ENCODE measurements at regions not wholly inside any gene's neighbourhood (a gene's known extent, or its start where the extent isn't known, plus 50 kb on each side); places are given as distances from the start of the nearest gene placed in this dataset.

- no peaks in the 10 kb centered on the region for H3K4me1 ChIP-seq (ENCODE audit: control insufficient read depth, insufficient read depth, low read length)
- H3K4me2 ChIP-seq (ENCODE audit: low read length): no peak overlapping the region
- no peak overlapping the region for H3K9ac ChIP-seq (ENCODE audit: low read depth, low read length)
- no peaks in the 10 kb centered on the region for H3K36me3 ChIP-seq (ENCODE audit: insufficient read depth, low read length)
- no peaks in the 10 kb centered on the region for H3K9me3 ChIP-seq (replicated peaks; ENCODE audit: low read length)
- no peaks in the 10 kb centered on the region for H3K27me3 ChIP-seq (ENCODE audit: control insufficient read depth, insufficient read depth, low read length)
- no peak overlapping the region for H3K4me3 ChIP-seq (ENCODE audit: low read length)
Measured at GRCh38 chr5:167259806-167260205, 1031.6 kb upstream of the WWC1 start.

GRCh38 chr5:167261309-167262100 is 1029.9 kb upstream of the WWC1 start:
- no peaks in the 10 kb centered on the region for H3K4me1 ChIP-seq (ENCODE audit: control insufficient read depth, insufficient read depth, low read length)
- no peak overlapping the region for H3K4me2 ChIP-seq (ENCODE audit: low read length)
- H3K27me3 ChIP-seq (ENCODE audit: control insufficient read depth, insufficient read depth, low read length): no peaks in the 10 kb centered on the region
- H3K9me3 ChIP-seq (replicated peaks; ENCODE audit: low read length): no peaks in the 10 kb centered on the region
- H3K36me3 ChIP-seq (ENCODE audit: insufficient read depth, low read length): no peaks in the 10 kb centered on the region
- H3K9ac ChIP-seq (ENCODE audit: low read depth, low read length): no peak overlapping the region
- no peak overlapping the region for H3K4me3 ChIP-seq (ENCODE audit: low read length)

GRCh38 chr5:167263185-167263584 is 1028.3 kb upstream of the WWC1 start:
- no peaks in the 10 kb centered on the region for H3K9me3 ChIP-seq (replicated peaks; ENCODE audit: low read length)
- H3K4me2 ChIP-seq (ENCODE audit: low read length): no peak overlapping the region
- no peak overlapping the region for H3K4me3 ChIP-seq (ENCODE audit: low read length)
- H3K27me3 ChIP-seq (ENCODE audit: control insufficient read depth, insufficient read depth, low read length): no peaks in the 10 kb centered on the region
- H3K4me1 ChIP-seq (ENCODE audit: control insufficient read depth, insufficient read depth, low read length): no peaks in the 10 kb centered on the region
- no peaks in the 10 kb centered on the region for H3K36me3 ChIP-seq (ENCODE audit: insufficient read depth, low read length)
- H3K9ac ChIP-seq (ENCODE audit: low read depth, low read length): no peak overlapping the region

GRCh38 chr5:167264348-167264747 is 1027.1 kb upstream of the WWC1 start:
- H3K9ac ChIP-seq (ENCODE audit: low read depth, low read length): no peak overlapping the region

GRCh38 chr5:167268337-167268736 is 1023.1 kb upstream of the WWC1 start:
- Histone ChIP-seq H3K36me3 (ENCODE audit: insufficient read depth, low read length) (no peaks in the 10 kb centered on the region), H3K9ac (ENCODE audit: low read depth, low read length) (no peak overlapping the region), H3K9me3 (replicated peaks; ENCODE audit: low read length) (no peaks in the 10 kb centered on the region), H3K4me2 (ENCODE audit: low read length) (no peak overlapping the region), H3K4me3 (ENCODE audit: low read length) (no peak overlapping the region), H3K27me3 (ENCODE audit: control insufficient read depth, insufficient read depth, low read length) (no peaks in the 10 kb centered on the region), H3K4me1 (ENCODE audit: control insufficient read depth, insufficient read depth, low read length) (no peaks in the 10 kb centered on the region)

More at GRCh38 chr5:167264348-167264747, 1027.1 kb upstream of the WWC1 start:
- no peaks in the 10 kb centered on the region for H3K9me3 ChIP-seq (replicated peaks; ENCODE audit: low read length)
- no peaks in the 10 kb centered on the region for H3K36me3 ChIP-seq (ENCODE audit: insufficient read depth, low read length)
- no peaks in the 10 kb centered on the region for H3K27me3 ChIP-seq (ENCODE audit: control insufficient read depth, insufficient read depth, low read length)
- H3K4me1 ChIP-seq (ENCODE audit: control insufficient read depth, insufficient read depth, low read length): no peaks in the 10 kb centered on the region
- H3K4me3 ChIP-seq (ENCODE audit: low read length): no peak overlapping the region
- H3K4me2 ChIP-seq (ENCODE audit: low read length): no peak overlapping the region

- Histone ChIP-seq H3K9me3 (replicated peaks; ENCODE audit: low read length) (no peaks in the 10 kb centered on the region), H3K4me3 (ENCODE audit: low read length) (no peak overlapping the region), H3K4me2 (ENCODE audit: low read length) (no peak overlapping the region), H3K27me3 (ENCODE audit: control insufficient read depth, insufficient read depth, low read length) (no peaks in the 10 kb centered on the region), H3K36me3 (ENCODE audit: insufficient read depth, low read length) (no peaks in the 10 kb centered on the region), H3K9ac (ENCODE audit: low read depth, low read length) (no peak overlapping the region), H3K4me1 (ENCODE audit: control insufficient read depth, insufficient read depth, low read length) (no peaks in the 10 kb centered on the region)
Measured at GRCh38 chr5:167269146-167269545, 1022.3 kb upstream of the WWC1 start.

GRCh38 chr5:167271081-167271480 is 1020.4 kb upstream of the WWC1 start:
- Histone ChIP-seq H3K4me2 (ENCODE audit: low read length) (no peak overlapping the region), H3K9me3 (replicated peaks; ENCODE audit: low read length) (no peaks in the 10 kb centered on the region), H3K9ac (ENCODE audit: low read depth, low read length) (no peak overlapping the region), H3K36me3 (ENCODE audit: insufficient read depth, low read length) (no peaks in the 10 kb centered on the region), H3K4me3 (ENCODE audit: low read length) (no peak overlapping the region), H3K4me1 (ENCODE audit: control insufficient read depth, insufficient read depth, low read length) (no peaks in the 10 kb centered on the region), H3K27me3 (ENCODE audit: control insufficient read depth, insufficient read depth, low read length) (no peaks in the 10 kb centered on the region)

GRCh38 chr5:167271511-167271910 is 1019.9 kb upstream of the WWC1 start:
- no peaks in the 10 kb centered on the region for H3K4me1 ChIP-seq (ENCODE audit: control insufficient read depth, insufficient read depth, low read length)
- H3K27me3 ChIP-seq (ENCODE audit: control insufficient read depth, insufficient read depth, low read length): no peaks in the 10 kb centered on the region
- H3K9me3 ChIP-seq (replicated peaks; ENCODE audit: low read length): no peaks in the 10 kb centered on the region
- H3K9ac ChIP-seq (ENCODE audit: low read depth, low read length): no peak overlapping the region
- no peak overlapping the region for H3K4me3 ChIP-seq (ENCODE audit: low read length)
- no peaks in the 10 kb centered on the region for H3K36me3 ChIP-seq (ENCODE audit: insufficient read depth, low read length)
- H3K4me2 ChIP-seq (ENCODE audit: low read length): no peak overlapping the region

GRCh38 chr5:167280111-167280510 is 1011.3 kb upstream of the WWC1 start:
- no peak overlapping the region for H3K9ac ChIP-seq (ENCODE audit: low read depth, low read length)
- no peaks in the 10 kb centered on the region for H3K4me1 ChIP-seq (ENCODE audit: control insufficient read depth, insufficient read depth, low read length)
- H3K4me2 ChIP-seq (ENCODE audit: low read length): no peak overlapping the region
- H3K36me3 ChIP-seq (ENCODE audit: insufficient read depth, low read length): no peaks in the 10 kb centered on the region
- H3K27me3 ChIP-seq (ENCODE audit: control insufficient read depth, insufficient read depth, low read length): no peaks in the 10 kb centered on the region
- H3K4me3 ChIP-seq (ENCODE audit: low read length): no peak overlapping the region
- H3K9me3 ChIP-seq (replicated peaks; ENCODE audit: low read length): no peaks in the 10 kb centered on the region

- H3K27me3 ChIP-seq (ENCODE audit: control insufficient read depth, insufficient read depth, low read length): no peaks in the 10 kb centered on the region
- no peaks in the 10 kb centered on the region for H3K4me1 ChIP-seq (ENCODE audit: control insufficient read depth, insufficient read depth, low read length)
- no peak overlapping the region for H3K4me3 ChIP-seq (ENCODE audit: low read length)
- no peak overlapping the region for H3K4me2 ChIP-seq (ENCODE audit: low read length)
- H3K9ac ChIP-seq (ENCODE audit: low read depth, low read length): no peak overlapping the region
- H3K9me3 ChIP-seq (replicated peaks; ENCODE audit: low read length): no peaks in the 10 kb centered on the region
- no peaks in the 10 kb centered on the region for H3K36me3 ChIP-seq (ENCODE audit: insufficient read depth, low read length)
Measured at GRCh38 chr5:167281925-167282324, 1009.5 kb upstream of the WWC1 start.

GRCh38 chr5:167283691-167284090 is 1007.8 kb upstream of the WWC1 start:
- Histone ChIP-seq H3K4me3 (ENCODE audit: low read length) (no peak overlapping the region), H3K27me3 (ENCODE audit: control insufficient read depth, insufficient read depth, low read length) (no peaks in the 10 kb centered on the region), H3K4me1 (ENCODE audit: control insufficient read depth, insufficient read depth, low read length) (no peaks in the 10 kb centered on the region), H3K9me3 (replicated peaks; ENCODE audit: low read length) (no peaks in the 10 kb centered on the region), H3K9ac (ENCODE audit: low read depth, low read length) (no peak overlapping the region), H3K36me3 (ENCODE audit: insufficient read depth, low read length) (no peaks in the 10 kb centered on the region), H3K4me2 (ENCODE audit: low read length) (no peak overlapping the region)

- Histone ChIP-seq H3K4me1 (ENCODE audit: control insufficient read depth, insufficient read depth, low read length) (no peaks in the 10 kb centered on the region), H3K9ac (ENCODE audit: low read depth, low read length) (no peak overlapping the region)
Measured at GRCh38 chr5:167284222-167284890, 1007.1 kb upstream of the WWC1 start.

More at GRCh38 chr5:167284222-167284890, 1007.1 kb upstream of the WWC1 start:
- Histone ChIP-seq H3K9me3 (replicated peaks; ENCODE audit: low read length) (no peaks in the 10 kb centered on the region), H3K4me2 (ENCODE audit: low read length) (no peak overlapping the region), H3K27me3 (ENCODE audit: control insufficient read depth, insufficient read depth, low read length) (no peaks in the 10 kb centered on the region), H3K4me3 (ENCODE audit: low read length) (no peak overlapping the region), H3K36me3 (ENCODE audit: insufficient read depth, low read length) (no peaks in the 10 kb centered on the region)
